Activated CD4-positive, alpha-beta T cell treated with anti-CD3 and anti-CD28 coated beads, Interleukin-2, amount 50 U/mL, for 16 hours (primary cell): ENCODE measurements at regions not wholly inside any gene's neighbourhood (a gene's known extent, or its start where the extent isn't known, plus 50 kb on each side); places are given as distances from the start of the nearest gene placed in this dataset.
A peak's percentile ranks its signal among the peaks of the same experiment; 100 is the strongest.
"Not testable (repeated sequence)": the region's sequence is repeated elsewhere in the genome, so short reads cannot be mapped to it uniquely, and the experiment has no call there.

Experiments used
- DNase-seq: peaks from one replicate; pipeline ENCODE4 v3.0.0-alpha.2; 2020

- DNase-seq: no peak
Measured at GRCh38 chr20:10109641-10110040, 74.9 kb downstream of the ANKEF1 start.

- no peak for DNase-seq
Measured at GRCh38 chr20:10110151-10110550, 75.4 kb downstream of the ANKEF1 start.

GRCh38 chr20:10111139-10111958, 76.6 kb downstream of the ANKEF1 start:
- no peak for DNase-seq

GRCh38 chr20:10111959-10112250, 77.1 kb downstream of the ANKEF1 start:
- no peak for DNase-seq

GRCh38 chr20:10113746-10114145, 79.0 kb downstream of the ANKEF1 start:
- no peak for DNase-seq

GRCh38 chr20:10114598-10114997, 79.8 kb downstream of the ANKEF1 start:
- DNase-seq: no peak

GRCh38 chr20:10115021-10115420, 80.2 kb downstream of the ANKEF1 start:
- peak; percentile 13 for DNase-seq

GRCh38 chr20:10119336-10119735, 84.5 kb downstream of the ANKEF1 start:
- no peak for DNase-seq

- DNase-seq: not testable (repeated sequence)
Measured at GRCh38 chr20:10124883-10125282, 90.1 kb downstream of the ANKEF1 start.

- no peak for DNase-seq
Measured at GRCh38 chr20:10125757-10126156, 91.0 kb downstream of the ANKEF1 start.

GRCh38 chr20:10129749-10130148, 88.9 kb upstream of the SNAP25 start:
- no peak for DNase-seq

- no peak for DNase-seq
Measured at GRCh38 chr20:10131732-10132345, 86.8 kb upstream of the SNAP25 start.

GRCh38 chr20:10132387-10132786, 86.2 kb upstream of the SNAP25 start:
- DNase-seq: no peak

GRCh38 chr20:10133532-10133931, 85.1 kb upstream of the SNAP25 start:
- no peak for DNase-seq

- DNase-seq: no peak
Measured at GRCh38 chr20:10134176-10134575, 84.5 kb upstream of the SNAP25 start.

- DNase-seq: no peak
Measured at GRCh38 chr20:10135438-10135837, 83.2 kb upstream of the SNAP25 start.

- no peak for DNase-seq
Measured at GRCh38 chr20:10137032-10137431, 81.6 kb upstream of the SNAP25 start.

- DNase-seq: no peak
Measured at GRCh38 chr20:10137533-10137932, 81.1 kb upstream of the SNAP25 start.

- DNase-seq: no peak
Measured at GRCh38 chr20:10157549-10157948, 61.1 kb upstream of the SNAP25 start.

GRCh38 chr20:10167040-10167439, 51.6 kb upstream of the SNAP25 start:
- DNase-seq: no peak

- DNase-seq: no peak
Measured at GRCh38 chr20:10167594-10167993, 51.0 kb upstream of the SNAP25 start.
